ENCODE measurements at regions not wholly inside any gene's neighbourhood (a gene's known extent, or its start where the extent isn't known, plus 50 kb on each side); places are given as distances from the start of the nearest gene placed in this dataset.

DNA sequence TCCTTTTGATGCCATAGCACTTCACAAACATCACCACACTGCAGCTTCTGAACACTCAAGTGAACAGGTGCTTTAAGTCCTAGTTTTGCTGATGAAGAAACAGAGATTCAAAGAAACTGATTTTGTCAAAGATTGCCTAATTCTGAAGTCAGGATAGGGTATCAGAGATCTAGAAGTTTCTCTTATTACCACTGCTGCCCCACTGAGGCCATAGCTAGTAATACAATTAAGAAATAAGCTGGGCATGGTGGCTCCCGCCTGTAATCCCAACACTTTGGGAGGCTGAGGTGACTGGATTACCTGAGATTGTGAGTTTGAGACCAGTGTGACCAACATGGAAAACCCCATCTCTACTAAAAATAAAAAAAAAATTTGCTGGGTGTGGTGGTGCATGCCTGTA lies 458.3 kb upstream of the SEL1L start:
- TF ChIP-seq, protein P1, sequence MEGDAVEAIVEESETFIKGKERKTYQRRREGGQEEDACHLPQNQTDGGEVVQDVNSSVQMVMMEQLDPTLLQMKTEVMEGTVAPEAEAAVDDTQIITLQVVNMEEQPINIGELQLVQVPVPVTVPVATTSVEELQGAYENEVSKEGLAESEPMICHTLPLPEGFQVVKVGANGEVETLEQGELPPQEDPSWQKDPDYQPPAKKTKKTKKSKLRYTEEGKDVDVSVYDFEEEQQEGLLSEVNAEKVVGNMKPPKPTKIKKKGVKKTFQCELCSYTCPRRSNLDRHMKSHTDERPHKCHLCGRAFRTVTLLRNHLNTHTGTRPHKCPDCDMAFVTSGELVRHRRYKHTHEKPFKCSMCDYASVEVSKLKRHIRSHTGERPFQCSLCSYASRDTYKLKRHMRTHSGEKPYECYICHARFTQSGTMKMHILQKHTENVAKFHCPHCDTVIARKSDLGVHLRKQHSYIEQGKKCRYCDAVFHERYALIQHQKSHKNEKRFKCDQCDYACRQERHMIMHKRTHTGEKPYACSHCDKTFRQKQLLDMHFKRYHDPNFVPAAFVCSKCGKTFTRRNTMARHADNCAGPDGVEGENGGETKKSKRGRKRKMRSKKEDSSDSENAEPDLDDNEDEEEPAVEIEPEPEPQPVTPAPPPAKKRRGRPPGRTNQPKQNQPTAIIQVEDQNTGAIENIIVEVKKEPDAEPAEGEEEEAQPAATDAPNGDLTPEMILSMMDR (IDR thresholded peaks at IDR 0.05; ENCODE audit: insufficient read depth, missing control alignments): no peak
- FAIRE-seq (no peak), DNase-seq (ENCODE audit: insufficient read length, low spot score) (no peak)

DNA sequence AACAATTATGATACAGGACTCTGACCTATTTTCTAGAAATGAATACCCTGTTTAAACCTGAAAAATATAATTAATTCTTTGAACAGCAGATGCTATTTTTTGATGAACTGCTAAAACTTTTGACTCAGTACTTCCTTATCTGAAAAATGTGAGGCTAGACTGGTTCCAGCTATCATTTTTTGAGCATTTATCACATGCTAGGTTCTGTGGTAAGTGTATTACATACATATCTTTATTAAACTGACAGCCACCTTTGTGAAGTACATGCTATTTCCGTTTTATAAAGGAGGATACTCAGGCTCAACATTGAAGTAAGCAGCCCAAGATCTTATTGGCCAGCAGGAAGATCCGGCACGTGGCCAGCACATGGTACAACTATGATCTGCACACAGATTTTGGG lies 459.8 kb upstream of the SEL1L start:
- TF ChIP-seq, protein P1 (IDR thresholded peaks at IDR 0.05; ENCODE audit: insufficient read depth, missing control alignments): no peak
- DNase-seq (ENCODE audit: insufficient read length, low spot score) (no peak), FAIRE-seq (no peak)

DNA sequence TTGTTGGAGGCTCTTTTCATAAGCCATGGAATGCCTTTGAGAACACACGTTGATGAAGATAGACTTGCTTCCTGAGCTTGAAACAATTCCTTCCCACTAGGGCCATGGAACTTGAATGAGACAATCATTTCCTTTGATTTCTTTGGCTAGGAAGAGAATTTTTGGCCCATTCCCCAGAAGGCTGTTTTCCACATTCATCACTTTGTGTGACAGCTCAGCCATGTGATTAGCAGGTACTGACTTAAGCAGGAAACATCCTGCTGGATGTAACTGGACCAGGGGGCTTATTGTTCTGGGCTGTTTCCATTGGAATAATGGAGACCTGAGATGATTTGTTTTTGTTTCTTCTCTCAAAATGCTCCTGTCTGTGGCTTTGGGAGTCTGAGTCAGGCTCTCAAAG lies 469.8 kb upstream of the SEL1L start:
- TF ChIP-seq, protein P1 (IDR thresholded peaks at IDR 0.05; ENCODE audit: insufficient read depth, missing control alignments): no peak
- no peak for FAIRE-seq
- DNase-seq (ENCODE audit: insufficient read length, low spot score): no peak

DNA sequence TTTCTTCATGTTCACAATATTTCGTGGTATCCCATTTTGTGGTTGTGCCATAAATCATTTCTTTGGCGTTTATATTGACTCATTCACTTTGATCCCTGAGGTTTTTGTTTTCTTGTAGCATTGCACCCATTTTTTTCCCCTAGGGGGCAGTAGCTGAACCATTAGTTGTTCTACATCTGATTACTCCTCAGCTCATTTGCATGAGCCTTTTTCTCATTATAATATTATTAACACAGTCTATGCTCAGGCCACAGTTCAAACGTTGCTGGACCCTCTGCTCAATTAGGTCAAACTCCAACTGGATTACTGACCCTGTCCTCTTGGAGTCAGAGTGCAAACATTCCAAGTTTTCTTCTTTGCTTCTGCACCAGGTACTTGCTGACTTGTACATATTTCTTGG lies 475.4 kb upstream of the SEL1L start:
- DNase-seq (ENCODE audit: insufficient read length, low spot score): no peak
- FAIRE-seq: no peak

DNA sequence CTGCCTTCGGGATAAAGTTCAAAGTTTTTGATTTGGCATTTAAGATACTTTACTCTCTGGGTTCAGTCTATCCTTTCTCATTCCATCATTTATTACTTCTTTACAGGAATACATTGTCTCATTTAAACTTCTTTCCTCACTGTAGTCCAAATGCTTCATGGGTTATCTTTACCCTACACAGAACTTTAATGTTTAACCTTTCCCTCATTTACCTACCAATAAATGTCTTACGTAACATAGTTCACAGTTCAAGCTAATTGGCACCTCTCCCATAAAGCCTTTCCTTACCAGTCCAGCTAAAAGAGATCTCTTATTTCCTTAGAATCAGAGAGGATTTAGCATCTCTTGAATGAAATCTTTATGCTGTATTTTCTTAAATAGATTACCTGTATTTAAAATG lies 476.3 kb upstream of the SEL1L start:
- DNase-seq (ENCODE audit: insufficient read length, low spot score): no peak
- TF ChIP-seq, protein P1 (IDR thresholded peaks at IDR 0.05; ENCODE audit: insufficient read depth, missing control alignments): no peak
- FAIRE-seq: no peak

More for the DNA sequence above, 475.4 kb upstream of the SEL1L start:
- TF ChIP-seq, protein P1 (IDR thresholded peaks at IDR 0.05; ENCODE audit: insufficient read depth, missing control alignments): no peak

DNA sequence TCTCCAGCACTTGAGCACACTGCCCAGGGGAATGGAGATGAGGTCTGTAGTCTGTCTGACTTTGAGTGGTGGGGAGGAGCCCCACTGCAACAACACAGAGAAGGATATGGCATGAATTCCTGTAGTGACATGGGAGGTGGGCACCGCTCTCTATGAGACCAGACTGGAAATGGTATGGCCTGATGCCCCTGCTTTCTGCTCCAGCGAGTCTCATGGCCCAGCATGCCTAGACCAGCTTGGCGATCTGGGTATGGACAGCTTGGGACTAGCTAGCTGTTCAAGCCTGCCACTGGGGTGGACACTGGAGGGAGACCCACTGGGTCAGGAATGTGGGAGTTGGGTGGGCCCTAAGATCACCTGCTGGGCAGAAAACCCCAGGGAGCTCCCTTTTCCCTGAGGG lies 477.8 kb upstream of the SEL1L start:
- FAIRE-seq: no peak
- DNase-seq (ENCODE audit: insufficient read length, low spot score): no peak
- TF ChIP-seq, protein P1 (IDR thresholded peaks at IDR 0.05; ENCODE audit: insufficient read depth, missing control alignments): no peak

DNA sequence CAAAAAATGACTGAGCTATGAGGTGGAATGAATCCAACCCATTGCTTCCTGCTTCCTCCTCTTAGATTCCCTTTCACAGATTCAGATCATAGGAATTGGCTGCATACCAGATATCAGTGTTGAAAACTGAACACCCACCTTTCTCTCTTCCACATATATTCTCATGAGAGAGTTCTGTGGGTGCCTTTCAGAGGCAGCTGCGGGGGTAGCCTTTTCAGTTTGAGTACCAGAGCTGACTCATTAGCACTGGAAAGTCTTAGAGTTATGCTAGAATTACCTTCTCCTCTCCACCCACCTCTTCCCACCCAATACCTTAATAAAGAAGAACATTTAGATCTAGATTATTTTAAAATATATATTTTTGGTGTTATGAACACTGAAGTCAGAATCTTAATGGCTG lies 495.4 kb upstream of the SEL1L start:
- DNase-seq (ENCODE audit: insufficient read length, low spot score): no peak
- no peak for FAIRE-seq
- TF ChIP-seq, protein P1 (IDR thresholded peaks at IDR 0.05; ENCODE audit: insufficient read depth, missing control alignments): no peak
